Chondrocyte (in vitro differentiated cells): ENCODE measurements at regions not wholly inside any gene's neighbourhood (a gene's known extent, or its start where the extent isn't known, plus 50 kb on each side); places are given as distances from the start of the nearest gene placed in this dataset.

ENCODE experiments used
- DNase-seq: peaks from one replicate; pipeline ENCODE4 v3.0.0; 2021; ENCODE audit warnings: mixed read lengths, low spot score
- H3K27ac Mint-ChIP-seq: one replicate; pipeline ENCODE4 v1.8.0; 2021; ENCODE audit warnings: mild to moderate bottlenecking, moderate library complexity, mixed read lengths; ENCODE audit not compliant: unreplicated experiment
- H3K27me3 Mint-ChIP-seq: 2 replicates; pipeline ENCODE4 v1.8.0; 2021; ENCODE audit warnings: low read depth, mixed read lengths
- H3K36me3 Mint-ChIP-seq: 2 replicates; pipeline ENCODE4 v1.8.0; 2021; ENCODE audit warnings: low read depth, mixed read lengths
- H3K4me1 Mint-ChIP-seq: 2 replicates; pipeline ENCODE4 v1.8.0; 2021; ENCODE audit warnings: low read depth, mild to moderate bottlenecking, mixed read lengths
- H3K4me3 Mint-ChIP-seq: one replicate; pipeline ENCODE4 v1.8.0; 2021; ENCODE audit warnings: mild to moderate bottlenecking, moderate library complexity, mixed read lengths; ENCODE audit not compliant: unreplicated experiment
- H3K9me3 Mint-ChIP-seq: 2 replicates; pipeline ENCODE4 v1.8.0; 2021; ENCODE audit warnings: low read depth, mixed read lengths
- CTCF ChIP-seq: fragments of 200-600 bp; sonication (generic); IDR thresholded peaks from 2 replicates; pipeline ENCODE4 v1.5.0; 2021; ENCODE audit warnings: antibody characterized with exemption, mild to moderate bottlenecking, moderate library complexity

- peaks cover 13% of the 10 kb centered on the region for H3K4me1 Mint-ChIP-seq
- TF ChIP-seq CTCF, result no peak
- H3K36me3 Mint-ChIP-seq, result peaks cover 9% of the 10 kb centered on the region
- peaks cover 15% of the 10 kb centered on the region for H3K9me3 Mint-ChIP-seq
- no peak for DNase-seq
- peaks cover 2% of the 10 kb centered on the region for H3K27me3 Mint-ChIP-seq
- no peak overlapping the region for H3K27ac Mint-ChIP-seq
- no peak overlapping the region for H3K4me3 Mint-ChIP-seq
Observed at GRCh38 chr15:69754313-69754712, 301.7 kb downstream of the RPLP1 start.

GRCh38 chr15:69755551-69756310 is 303.1 kb downstream of the RPLP1 start:
- peaks cover 25% of the 10 kb centered on the region for H3K4me1 Mint-ChIP-seq
- H3K27me3 Mint-ChIP-seq, result peaks cover 2% of the 10 kb centered on the region
- DNase-seq, result no peak
- no peak overlapping the region for H3K4me3 Mint-ChIP-seq
- peaks cover 10% of the 10 kb centered on the region for H3K9me3 Mint-ChIP-seq
- H3K27ac Mint-ChIP-seq, result no peak overlapping the region
- peaks cover 9% of the 10 kb centered on the region for H3K36me3 Mint-ChIP-seq
- no peak for TF ChIP-seq CTCF

DNA sequence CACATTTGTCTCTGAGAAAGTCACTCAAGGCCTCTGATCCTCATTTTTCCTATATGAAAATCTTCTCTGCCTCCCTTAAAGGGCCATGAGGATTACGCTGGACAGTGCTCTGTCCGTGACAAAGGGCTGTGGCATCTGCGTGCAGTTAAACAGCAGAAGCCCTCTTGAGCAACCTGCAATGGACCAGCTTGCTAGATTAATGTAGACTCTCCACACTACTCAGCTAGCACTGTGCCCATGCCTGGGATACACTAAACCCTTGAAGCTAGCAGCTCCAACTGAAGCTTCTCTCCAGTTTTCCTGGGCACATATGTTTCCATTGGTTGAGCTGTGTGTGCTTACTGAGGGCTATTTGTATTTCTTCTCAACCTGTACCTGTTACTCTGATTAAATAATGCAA is 303.8 kb downstream of the RPLP1 start:
- Mint-ChIP-seq H3K27ac (no peak overlapping the region), H3K36me3 (peaks cover 9% of the 10 kb centered on the region), H3K9me3 (peaks cover 10% of the 10 kb centered on the region), H3K4me3 (no peak overlapping the region), H3K4me1 (peaks cover 32% of the 10 kb centered on the region), H3K27me3 (peaks cover 2% of the 10 kb centered on the region)
- DNase-seq, result no peak
- TF ChIP-seq CTCF, result no peak

DNA sequence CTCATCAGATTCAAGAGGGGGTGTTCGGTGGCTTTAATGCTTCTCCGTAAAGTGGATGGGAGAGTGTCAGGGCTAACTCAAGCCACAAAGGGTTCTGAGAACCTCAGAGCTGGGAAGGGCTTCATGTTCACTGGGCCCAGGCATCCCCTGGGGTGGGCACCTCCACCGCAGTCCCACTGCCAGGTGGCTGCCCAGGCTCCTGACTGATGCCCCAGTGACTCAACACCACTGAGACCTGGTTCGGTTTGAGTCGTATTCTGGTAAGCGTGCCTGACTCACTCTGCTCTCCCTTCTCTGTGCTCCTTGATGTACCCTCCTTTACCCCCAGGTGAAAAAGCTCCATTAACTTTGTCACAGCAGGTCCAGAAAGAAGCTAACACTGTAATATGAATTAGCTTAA is 304.6 kb downstream of the RPLP1 start:
- peaks cover 9% of the 10 kb centered on the region for H3K36me3 Mint-ChIP-seq
- H3K27ac Mint-ChIP-seq, result no peak overlapping the region
- DNase-seq, result no peak
- H3K9me3 Mint-ChIP-seq, result peaks cover 10% of the 10 kb centered on the region
- peaks cover 2% of the 10 kb centered on the region for H3K27me3 Mint-ChIP-seq
- H3K4me3 Mint-ChIP-seq, result no peak overlapping the region
- H3K4me1 Mint-ChIP-seq, result peaks cover 33% of the 10 kb centered on the region
- TF ChIP-seq CTCF, result no peak

DNA sequence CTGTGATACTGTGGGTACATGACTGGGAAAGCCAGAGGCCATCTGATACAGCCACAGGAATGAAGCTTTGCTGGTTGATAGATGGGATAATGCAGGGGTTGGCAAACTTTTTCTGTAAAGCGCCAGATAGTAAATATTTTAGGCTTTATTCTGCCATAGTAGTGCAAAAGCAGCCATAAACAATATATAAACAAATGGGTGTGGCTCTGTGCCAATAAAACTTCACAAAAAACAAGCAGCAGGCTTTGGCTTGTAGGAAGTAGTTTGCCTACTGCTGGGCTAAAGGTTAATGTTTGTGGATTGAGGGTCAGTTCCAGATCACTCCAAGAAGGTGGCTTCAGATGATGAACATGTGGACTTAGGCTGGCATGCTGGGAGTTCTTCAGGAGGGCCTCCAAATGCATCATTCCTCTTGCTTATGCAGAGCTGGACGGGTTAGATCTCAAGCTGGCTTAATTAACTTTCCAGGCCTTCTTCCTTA is 305.7 kb downstream of the RPLP1 start:
- Mint-ChIP-seq H3K9me3 (peaks cover 3% of the 10 kb centered on the region), H3K4me1 (peaks cover 33% of the 10 kb centered on the region), H3K27ac (no peak overlapping the region), H3K27me3 (peaks cover 2% of the 10 kb centered on the region), H3K4me3 (no peak overlapping the region), H3K36me3 (peaks cover 4% of the 10 kb centered on the region)
- DNase-seq, result no peak
- TF ChIP-seq CTCF, result no peak
